CD4-positive, alpha-beta memory T cell (primary cell): ENCODE measurements at regions not wholly inside any gene's neighbourhood (a gene's known extent, or its start where the extent isn't known, plus 50 kb on each side); places are given as distances from the start of the nearest gene placed in this dataset.

Experiments
- CTCF ChIA-PET: fragments of 350-600 bp; sonication (Branson Sonifier 250); formaldehyde crosslinking; loops from one replicate; lab custom pipeline; 2021; ENCODE audit warnings: inconsistent platforms; ENCODE audit not compliant: partially characterized antibody; lab: Charles Lee
- POLR2A ChIA-PET: fragments of 350-600 bp; sonication (Branson Sonifier 250); formaldehyde crosslinking; loops from one replicate; lab custom pipeline; 2021; ENCODE audit not compliant: partially characterized antibody; lab: Charles Lee
- DNase-seq, 5 donors: peaks; one replicate each; pipeline versions ENCODE4 v3.0.0 to v3.0.0-alpha.2; 2020 to 2022; ENCODE audit warnings: mixed read lengths in 1 of 5
- H3K27ac ChIP-seq: one replicate; pipeline ENCODE4 v1.7.0; 2013; ENCODE audit warnings: low read depth, low read length
- H3K27me3 ChIP-seq: 2 replicates; pipeline ENCODE4 v1.7.0; 2013; ENCODE audit warnings: mild to moderate bottlenecking, low read length, moderate library complexity; ENCODE audit not compliant: insufficient read depth
- H3K36me3 ChIP-seq: 2 replicates; pipeline ENCODE4 v1.7.0; 2013; ENCODE audit warnings: mild to moderate bottlenecking, low read length, moderate library complexity; ENCODE audit not compliant: insufficient read depth
- H3K4me1 ChIP-seq: 2 replicates; pipeline ENCODE4 v1.7.0; 2013; ENCODE audit warnings: mild to moderate bottlenecking, low read length, moderate library complexity; ENCODE audit not compliant: insufficient read depth
- H3K4me3 ChIP-seq, 2 donors: one replicate each; pipeline ENCODE4 v1.7.0; 2013; ENCODE audit warnings: low read length in 2 of 2, mild to moderate bottlenecking in 1 of 2
- H3K9me3 ChIP-seq, 2 donors: one replicate each; pipeline ENCODE4 v1.7.0; 2013; ENCODE audit warnings: low read length in 2 of 2, control low read depth in 1 of 2; ENCODE audit not compliant: control insufficient read depth in 1 of 2
- H3K27ac Mint-ChIP-seq, 7 donors: one replicate each; pipeline ENCODE4 v1.8.0; 2020 to 2021; ENCODE audit warnings: mixed read lengths in 7 of 7, mild to moderate bottlenecking in 6 of 7, inconsistent platforms in 3 of 7, moderate library complexity in 3 of 7
- H3K27me3 Mint-ChIP-seq, 2 donors: one replicate each; pipeline ENCODE4 v1.8.0; 2020 to 2021; ENCODE audit warnings: mixed read lengths in 2 of 2
- H3K36me3 Mint-ChIP-seq, 2 donors: one replicate each; pipeline ENCODE4 v1.8.0; 2020 to 2021; ENCODE audit warnings: mixed read lengths in 2 of 2, inconsistent platforms in 1 of 2, mild to moderate bottlenecking in 1 of 2
- H3K4me1 Mint-ChIP-seq, 4 donors: one replicate each; pipeline ENCODE4 v1.8.0; 2020 to 2021; ENCODE audit warnings: mixed read lengths in 4 of 4, mild to moderate bottlenecking in 1 of 4
- H3K4me3 Mint-ChIP-seq, 8 donors: one replicate each; pipeline ENCODE4 v1.8.0; 2020 to 2021; ENCODE audit warnings: mixed read lengths in 8 of 8, mild to moderate bottlenecking in 7 of 8, moderate library complexity in 6 of 8, inconsistent platforms in 3 of 8
- H3K9me3 Mint-ChIP-seq, 8 donors: one replicate each; pipeline ENCODE4 v1.8.0; 2020 to 2021; ENCODE audit warnings: mixed read lengths in 8 of 8, mild to moderate bottlenecking in 5 of 8, inconsistent platforms in 3 of 8, moderate library complexity in 1 of 8
- intact Hi-C: fragments of 100-400 bp; cut with micrococcal nuclease; formaldehyde crosslinking; loops from one replicate; pipeline ENCODE4 v1.15.1; 2023

- no peaks in the 10 kb centered on the region for H3K36me3 Mint-ChIP-seq
- H3K4me1 ChIP-seq = no peaks in the 10 kb centered on the region
- no peak overlapping the region for H3K4me3 Mint-ChIP-seq
- intact Hi-C loops = no loop called here
- ChIA-PET CTCF (no interaction called here), POLR2A (no interaction called here)
- no peak overlapping the region for H3K27ac Mint-ChIP-seq
- H3K27ac ChIP-seq = no peak overlapping the region
- no peaks in the 10 kb centered on the region for H3K27me3 ChIP-seq
- no peaks in the 10 kb centered on the region for H3K9me3 ChIP-seq
- peaks cover 0 to 9% (median 6%) of the 10 kb centered on the region in 8 donors for H3K9me3 Mint-ChIP-seq
- no peak for DNase-seq
- H3K4me1 Mint-ChIP-seq = no peaks in the 10 kb centered on the region
- H3K36me3 ChIP-seq = no peaks in the 10 kb centered on the region
- H3K27me3 Mint-ChIP-seq = no peaks in the 10 kb centered on the region
- H3K4me3 ChIP-seq = no peak overlapping the region
Measured at GRCh38 chrX:117744958-117745357, 371.7 kb downstream of the KLHL13 start.

DNA sequence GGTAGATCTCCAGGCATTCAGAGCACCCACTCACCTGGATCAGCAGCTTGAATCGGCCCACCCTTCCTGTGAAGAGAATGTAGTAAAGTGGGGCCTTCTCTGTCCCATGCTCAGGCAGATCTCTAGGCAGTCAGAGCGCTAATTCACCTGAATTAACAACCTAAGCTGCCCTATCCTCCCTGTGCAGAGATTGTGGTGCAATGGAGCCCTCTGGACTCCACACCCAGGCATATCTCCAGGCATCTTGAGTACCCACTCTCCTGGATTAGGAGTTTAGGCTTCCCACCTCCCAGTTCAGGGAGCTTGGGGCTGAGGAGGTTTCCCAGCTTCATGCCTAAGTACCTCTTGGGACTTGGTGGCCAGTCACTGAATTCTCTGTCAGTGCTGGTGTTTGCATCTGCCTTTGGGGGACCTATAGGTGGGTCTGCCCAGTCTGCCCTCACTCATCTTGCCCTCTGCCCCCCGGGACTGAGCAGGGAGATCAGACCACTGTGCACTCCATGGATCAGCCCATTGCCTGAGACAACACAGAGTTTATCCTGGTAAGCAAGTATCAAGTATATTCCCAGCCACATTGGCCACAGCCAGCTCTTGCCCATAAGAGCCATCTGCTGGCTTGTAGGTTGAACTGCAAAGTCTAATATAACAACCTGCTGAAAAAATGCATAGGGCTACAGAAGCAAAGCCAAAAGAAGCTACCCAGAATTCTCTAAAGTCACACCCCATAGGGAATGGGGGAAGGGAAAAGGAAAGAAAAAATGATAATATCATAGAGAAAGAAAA lies 372.9 kb downstream of the KLHL13 start:
- no peaks in the 10 kb centered on the region for H3K4me1 ChIP-seq
- H3K4me3 Mint-ChIP-seq = no peak overlapping the region
- peak in 1 of 5 donors; percentile 12 for DNase-seq
- ChIA-PET CTCF (no interaction called here), POLR2A (no interaction called here)
- no peaks in the 10 kb centered on the region for H3K36me3 ChIP-seq
- H3K4me3 ChIP-seq = no peak overlapping the region
- no peaks in the 10 kb centered on the region for H3K27me3 Mint-ChIP-seq
- no peaks in the 10 kb centered on the region for H3K27me3 ChIP-seq
- no peaks in the 10 kb centered on the region for H3K36me3 Mint-ChIP-seq
- H3K9me3 Mint-ChIP-seq = peaks cover 0 to 9% (median 6%) of the 10 kb centered on the region in 8 donors
- no peaks in the 10 kb centered on the region for H3K4me1 Mint-ChIP-seq
- intact Hi-C loops = no loop called here
- no peak overlapping the region for H3K27ac Mint-ChIP-seq
- H3K9me3 ChIP-seq = no peaks in the 10 kb centered on the region
- no peak overlapping the region for H3K27ac ChIP-seq

GRCh38 chrX:117713411-117713810 lies 403.2 kb downstream of the KLHL13 start:
- POLR2A ChIA-PET = no interaction called here
- no peaks in the 10 kb centered on the region for H3K36me3 ChIP-seq
- H3K9me3 Mint-ChIP-seq = peaks cover 0 to 8% (median 0%) of the 10 kb centered on the region in 8 donors
- no peaks in the 10 kb centered on the region for H3K4me1 Mint-ChIP-seq
- DNase-seq = no peak
- H3K27ac ChIP-seq = no peak overlapping the region
- H3K36me3 Mint-ChIP-seq = no peaks in the 10 kb centered on the region
- intact Hi-C loops = no loop called here
- no peak overlapping the region for H3K27ac Mint-ChIP-seq
- H3K27me3 ChIP-seq = no peaks in the 10 kb centered on the region
- CTCF ChIA-PET = no interaction called here
- H3K4me1 ChIP-seq = no peaks in the 10 kb centered on the region
- no peaks in the 10 kb centered on the region for H3K9me3 ChIP-seq
- H3K4me3 ChIP-seq = no peak overlapping the region
- H3K4me3 Mint-ChIP-seq = no peak overlapping the region
- no peaks in the 10 kb centered on the region for H3K27me3 Mint-ChIP-seq

DNA sequence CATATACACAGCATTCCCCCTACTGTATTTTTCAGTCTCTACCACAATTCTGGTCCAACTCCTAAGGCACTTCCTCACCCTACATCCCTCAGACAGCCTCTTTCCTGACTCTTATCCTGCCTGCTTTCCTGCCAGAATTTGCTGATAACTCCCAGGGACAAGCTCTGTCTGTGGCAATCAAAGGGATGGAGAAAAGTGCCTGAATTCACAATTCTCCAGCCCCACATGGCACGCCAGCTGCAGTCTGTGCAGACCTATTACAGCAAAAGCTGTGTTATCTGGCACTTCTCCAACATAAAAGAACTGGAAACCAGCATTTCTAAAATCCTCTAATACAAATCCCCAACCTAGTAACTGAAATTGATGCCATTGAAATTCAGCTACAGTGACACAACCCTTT lies 404.8 kb downstream of the KLHL13 start:
- Histone ChIP-seq H3K9me3 (no peaks in the 10 kb centered on the region), H3K27ac (no peak overlapping the region), H3K36me3 (no peaks in the 10 kb centered on the region), H3K4me3 (no peak overlapping the region), H3K4me1 (no peaks in the 10 kb centered on the region), H3K27me3 (no peaks in the 10 kb centered on the region)
- ChIA-PET CTCF (no interaction called here), POLR2A (no interaction called here)
- no peak overlapping the region for H3K27ac Mint-ChIP-seq
- H3K27me3 Mint-ChIP-seq = no peaks in the 10 kb centered on the region
- H3K4me1 Mint-ChIP-seq = no peaks in the 10 kb centered on the region
- no peak overlapping the region for H3K4me3 Mint-ChIP-seq
- no peaks in the 10 kb centered on the region for H3K36me3 Mint-ChIP-seq
- peaks cover 0 to 6% (median 1%) of the 10 kb centered on the region in 8 donors for H3K9me3 Mint-ChIP-seq
- intact Hi-C loops = no loop called here
- no peak for DNase-seq

DNA sequence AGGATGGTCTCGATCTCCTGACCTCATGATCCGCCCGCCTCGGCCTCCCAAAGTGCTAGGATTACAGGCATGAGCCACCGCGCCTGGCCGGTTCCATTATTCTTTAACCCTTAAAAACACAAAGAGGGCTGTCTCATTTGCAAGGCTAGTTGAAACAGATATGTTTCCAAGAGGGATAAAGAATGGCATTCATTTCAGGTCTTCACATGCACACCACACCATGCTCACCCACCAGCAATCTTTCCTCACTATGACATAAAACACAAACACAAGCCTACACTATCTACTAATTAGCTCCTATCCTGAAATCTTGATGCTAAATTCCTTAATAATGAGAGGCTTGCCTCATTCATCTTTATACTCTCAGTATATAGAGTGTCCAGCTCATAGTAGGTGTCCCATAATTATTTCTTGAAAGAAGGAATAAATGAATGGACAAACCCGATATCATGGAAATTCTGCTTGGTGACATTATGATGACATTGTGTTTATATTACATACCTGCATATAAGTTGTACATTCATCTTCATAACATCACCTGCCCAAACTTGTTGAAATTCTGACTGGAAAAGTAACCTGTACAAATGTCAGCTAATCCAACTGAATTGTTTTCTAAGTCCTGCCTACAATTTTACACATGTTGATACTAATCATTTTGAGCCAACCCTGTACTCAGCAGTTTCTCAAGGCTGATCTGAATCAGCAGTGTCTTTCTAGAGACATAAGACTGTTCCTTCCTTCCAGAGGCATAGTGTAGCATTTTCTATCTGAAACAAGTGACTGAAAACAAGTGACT lies 408.5 kb downstream of the KLHL13 start:
- H3K4me1 Mint-ChIP-seq = no peaks in the 10 kb centered on the region
- no peaks in the 10 kb centered on the region for H3K36me3 Mint-ChIP-seq
- DNase-seq = no peak

GRCh38 chrX:117701050-117701449 lies 415.6 kb downstream of the KLHL13 start:
- H3K36me3 ChIP-seq = no peaks in the 10 kb centered on the region
- H3K4me3 ChIP-seq = no peak overlapping the region
- intact Hi-C loops = no loop called here
- no peak overlapping the region for H3K27ac ChIP-seq
- H3K27ac Mint-ChIP-seq = no peak overlapping the region
- POLR2A ChIA-PET = no interaction called here
- H3K9me3 ChIP-seq = no peaks in the 10 kb centered on the region
- H3K4me1 Mint-ChIP-seq = no peaks in the 10 kb centered on the region
- no peaks in the 10 kb centered on the region for H3K27me3 Mint-ChIP-seq
- H3K36me3 Mint-ChIP-seq = no peaks in the 10 kb centered on the region
- no peaks in the 10 kb centered on the region for H3K4me1 ChIP-seq
- DNase-seq = no peak
- CTCF ChIA-PET = no interaction called here
- H3K9me3 Mint-ChIP-seq = peaks cover 0 to 14% (median 4%) of the 10 kb centered on the region in 8 donors
- no peak overlapping the region for H3K4me3 Mint-ChIP-seq
- no peaks in the 10 kb centered on the region for H3K27me3 ChIP-seq

More for the DNA sequence above, 408.5 kb downstream of the KLHL13 start:
- intact Hi-C loops = no loop called here
- Histone ChIP-seq H3K27me3 (no peaks in the 10 kb centered on the region), H3K9me3 (no peaks in the 10 kb centered on the region), H3K4me3 (no peak overlapping the region), H3K27ac (no peak overlapping the region), H3K36me3 (no peaks in the 10 kb centered on the region), H3K4me1 (no peaks in the 10 kb centered on the region)
- ChIA-PET POLR2A (no interaction called here), CTCF (no interaction called here)
- Mint-ChIP-seq H3K27ac (no peak overlapping the region), H3K9me3 (peaks cover 0 to 6% (median 1%) of the 10 kb centered on the region in 8 donors), H3K4me3 (no peak overlapping the region), H3K27me3 (no peaks in the 10 kb centered on the region)

DNA sequence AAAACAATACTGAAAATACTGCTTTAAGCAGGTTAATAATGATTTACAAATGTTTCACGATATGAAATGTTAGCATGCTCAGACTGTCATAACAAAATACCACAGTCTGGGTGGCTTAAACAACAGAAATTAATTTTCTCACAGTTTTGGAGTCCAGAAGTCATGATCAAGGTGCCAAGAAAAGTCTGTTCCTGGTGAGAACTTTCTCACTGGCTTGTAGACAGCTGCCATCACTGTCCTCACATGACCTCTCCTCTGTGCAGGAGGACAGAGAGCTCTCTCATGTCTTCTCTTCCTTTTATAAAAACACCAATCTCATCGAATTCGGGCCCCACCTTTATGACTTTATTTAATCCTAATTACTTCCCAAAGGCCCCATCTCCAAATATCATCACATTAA lies 426.7 kb downstream of the KLHL13 start:
- intact Hi-C loops = no loop called here
- H3K9me3 Mint-ChIP-seq = peaks cover 0 to 5% (median 0%) of the 10 kb centered on the region in 8 donors
- no peaks in the 10 kb centered on the region for H3K4me1 ChIP-seq
- no peak overlapping the region for H3K4me3 Mint-ChIP-seq
- no peaks in the 10 kb centered on the region for H3K27me3 ChIP-seq
- CTCF ChIA-PET = no interaction called here
- no peaks in the 10 kb centered on the region for H3K4me1 Mint-ChIP-seq
- H3K4me3 ChIP-seq = no peak overlapping the region
- H3K27me3 Mint-ChIP-seq = no peaks in the 10 kb centered on the region
- no peaks in the 10 kb centered on the region for H3K36me3 ChIP-seq
- POLR2A ChIA-PET = no interaction called here
- no peaks in the 10 kb centered on the region for H3K36me3 Mint-ChIP-seq
- H3K27ac Mint-ChIP-seq = no peak overlapping the region
- H3K9me3 ChIP-seq = no peaks in the 10 kb centered on the region
- no peak overlapping the region for H3K27ac ChIP-seq
- no peak for DNase-seq
